Hepatocyte (in vitro differentiated cells): ENCODE measurements at regions not wholly inside any gene's neighbourhood (a gene's known extent, or its start where the extent isn't known, plus 50 kb on each side); places are given as distances from the start of the nearest gene placed in this dataset.

Source experiments
- EZH2 ChIP-seq: fragments of 200-600 bp; sonication (generic); IDR thresholded peaks from 2 replicates; pipeline ENCODE4 v1.6.1; 2016; ENCODE audit warnings: antibody characterized with exemption, mild to moderate bottlenecking, borderline replicate concordance
- EZH2phosphoT487 ChIP-seq: fragments of 200-600 bp; sonication (generic); IDR thresholded peaks from one replicate; pipeline ENCODE4 v1.6.1; 2018; ENCODE audit warnings: antibody characterized with exemption, mild to moderate bottlenecking, low read depth, moderate library complexity; ENCODE audit not compliant: unreplicated experiment, severe bottlenecking
- TF ChIP-seq, protein P1 (sequence below): fragments of 200-600 bp; sonication (generic); IDR thresholded peaks from 2 replicates; pipeline ENCODE4 v1.5.1; 2016; ENCODE audit warnings: antibody characterized with exemption, mild to moderate bottlenecking; ENCODE audit not compliant: poor library complexity

DNA sequence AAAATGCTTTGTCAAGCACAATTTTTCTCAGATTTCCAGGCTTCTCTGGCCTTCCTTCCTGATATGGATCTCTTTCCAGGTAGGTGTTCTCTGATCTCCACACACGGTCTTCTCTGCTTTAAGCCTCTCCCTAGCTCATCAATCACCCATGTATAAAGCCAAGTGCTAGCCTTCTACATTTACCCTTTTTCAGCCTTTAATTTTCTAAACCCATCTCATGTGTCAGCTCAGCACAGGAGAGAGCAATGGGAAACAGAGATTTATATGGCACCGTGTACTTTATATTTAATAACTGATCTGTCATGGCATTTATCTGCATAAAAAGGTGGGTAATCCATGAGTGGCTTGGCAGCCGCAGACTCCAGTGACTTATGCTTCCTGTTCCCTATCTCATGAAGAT lies 495.0 kb downstream of the RASEF start:
- TF ChIP-seq, protein P1, sequence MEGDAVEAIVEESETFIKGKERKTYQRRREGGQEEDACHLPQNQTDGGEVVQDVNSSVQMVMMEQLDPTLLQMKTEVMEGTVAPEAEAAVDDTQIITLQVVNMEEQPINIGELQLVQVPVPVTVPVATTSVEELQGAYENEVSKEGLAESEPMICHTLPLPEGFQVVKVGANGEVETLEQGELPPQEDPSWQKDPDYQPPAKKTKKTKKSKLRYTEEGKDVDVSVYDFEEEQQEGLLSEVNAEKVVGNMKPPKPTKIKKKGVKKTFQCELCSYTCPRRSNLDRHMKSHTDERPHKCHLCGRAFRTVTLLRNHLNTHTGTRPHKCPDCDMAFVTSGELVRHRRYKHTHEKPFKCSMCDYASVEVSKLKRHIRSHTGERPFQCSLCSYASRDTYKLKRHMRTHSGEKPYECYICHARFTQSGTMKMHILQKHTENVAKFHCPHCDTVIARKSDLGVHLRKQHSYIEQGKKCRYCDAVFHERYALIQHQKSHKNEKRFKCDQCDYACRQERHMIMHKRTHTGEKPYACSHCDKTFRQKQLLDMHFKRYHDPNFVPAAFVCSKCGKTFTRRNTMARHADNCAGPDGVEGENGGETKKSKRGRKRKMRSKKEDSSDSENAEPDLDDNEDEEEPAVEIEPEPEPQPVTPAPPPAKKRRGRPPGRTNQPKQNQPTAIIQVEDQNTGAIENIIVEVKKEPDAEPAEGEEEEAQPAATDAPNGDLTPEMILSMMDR = no peak
- TF ChIP-seq EZH2phosphoT487 = no peak
- no peak for TF ChIP-seq EZH2
